Hepatic stellate cell (primary cell): ENCODE measurements at regions not wholly inside any gene's neighbourhood (a gene's known extent, or its start where the extent isn't known, plus 50 kb on each side); places are given as distances from the start of the nearest gene placed in this dataset.

Experiments used
- DNase-seq: peaks from one replicate; pipeline ENCODE4 v3.0.0; 2011; ENCODE audit warnings: low spot score

DNA sequence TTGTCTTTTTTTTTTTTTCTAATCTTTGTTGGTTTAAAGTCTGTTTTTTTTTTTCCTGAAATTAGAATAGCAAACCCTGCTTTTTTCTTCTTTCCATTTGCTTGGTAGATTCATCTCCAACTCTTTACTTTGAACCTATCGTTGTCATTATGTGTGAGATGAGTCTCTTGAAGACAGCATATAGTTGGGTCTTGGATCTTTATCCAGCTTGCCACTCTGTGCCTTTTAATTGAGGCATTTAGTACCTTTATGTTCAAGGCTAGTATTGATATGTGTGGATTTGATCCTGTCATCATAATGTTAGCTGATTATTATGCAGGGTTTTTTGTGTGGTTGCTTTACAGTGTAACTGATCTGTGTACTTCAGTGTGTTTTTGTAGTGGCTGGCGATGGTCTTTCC, 383.8 kb downstream of the MAN2A1 start:
- no peak for DNase-seq

DNA sequence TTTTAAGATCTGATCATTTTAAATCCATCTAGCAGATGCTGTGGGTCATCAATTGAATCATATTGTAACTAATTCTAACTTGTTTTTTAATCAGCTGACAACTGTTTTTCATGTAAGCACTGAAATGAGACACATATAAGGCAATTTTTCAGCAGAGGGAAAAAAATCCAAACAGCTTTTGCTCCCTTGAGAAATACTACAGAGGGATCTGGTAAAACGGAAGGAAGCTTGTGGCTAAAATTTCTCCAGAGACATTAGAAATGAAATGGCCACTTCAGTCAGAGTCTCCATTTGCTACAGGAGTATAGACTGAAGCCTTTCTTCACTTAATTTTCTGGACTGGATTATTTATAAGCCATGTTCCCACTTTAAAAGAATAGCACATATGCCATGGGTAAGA, 385.9 kb downstream of the MAN2A1 start:
- DNase-seq, result no peak

DNA sequence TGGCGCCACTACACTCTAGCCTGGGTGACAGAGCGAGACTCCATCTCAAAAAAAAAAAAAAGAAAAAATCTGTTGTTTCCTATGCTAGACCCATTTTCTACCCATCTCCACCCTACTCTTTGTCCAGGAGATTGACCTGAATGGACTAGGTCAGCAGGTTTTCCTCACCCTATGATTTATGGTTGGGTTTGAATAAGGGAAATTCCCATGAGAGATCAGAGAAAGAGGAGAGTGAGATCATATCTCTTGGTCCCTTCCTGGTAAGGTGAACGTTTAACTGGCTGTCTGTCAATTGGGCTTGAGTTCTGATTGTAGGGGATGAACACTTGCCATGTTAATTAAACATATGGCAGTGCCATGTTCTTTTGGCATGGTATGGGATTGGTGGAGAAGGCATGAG, 387.4 kb downstream of the MAN2A1 start:
- DNase-seq, result no peak

GRCh38 chr5:110082194-110082593, 392.5 kb downstream of the MAN2A1 start:
- no peak for DNase-seq

GRCh38 chr5:110082863-110083262, 393.1 kb downstream of the MAN2A1 start:
- no peak for DNase-seq

GRCh38 chr5:110085826-110086225, 396.1 kb downstream of the MAN2A1 start:
- no peak for DNase-seq

- DNase-seq, result peak; percentile 4
Measured at GRCh38 chr5:110086658-110087388, 397.1 kb downstream of the MAN2A1 start.

- no peak for DNase-seq
Measured at GRCh38 chr5:110087829-110088228, 398.1 kb downstream of the MAN2A1 start.

DNA sequence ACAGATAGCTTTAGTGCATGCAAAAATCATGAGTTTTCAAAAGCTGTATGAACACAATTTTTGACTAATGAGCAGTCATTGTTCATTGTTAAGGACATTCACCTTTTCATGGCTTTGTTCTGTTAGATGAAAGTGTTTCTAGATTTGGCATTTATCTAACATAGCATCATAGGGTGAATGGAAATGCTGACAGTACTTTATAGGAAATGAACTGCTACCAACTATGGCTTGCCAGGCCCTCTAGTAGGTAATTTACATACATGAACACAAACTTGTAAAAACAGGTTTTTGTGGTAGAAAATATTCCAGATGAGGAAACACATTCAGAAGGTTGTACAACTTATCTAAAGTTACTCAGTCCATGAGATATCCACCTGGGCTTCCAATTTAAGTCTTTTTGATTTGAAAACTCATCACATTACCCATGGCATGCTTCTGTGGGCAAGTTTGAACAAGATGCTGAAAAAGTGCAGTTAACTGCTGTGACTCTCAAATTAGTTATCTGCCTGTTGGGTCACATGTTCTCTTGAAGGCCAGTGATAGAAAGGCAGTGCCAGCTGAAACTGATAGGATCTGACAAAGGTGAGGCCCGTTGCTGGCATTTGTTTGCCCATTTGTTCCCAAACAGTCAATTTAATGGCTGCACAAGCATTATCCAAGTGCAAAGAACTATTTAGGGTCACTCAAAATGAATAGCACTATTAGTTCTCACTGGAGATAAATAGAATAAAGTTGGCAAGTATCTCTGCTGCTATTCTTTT, 399.1 kb downstream of the MAN2A1 start:
- DNase-seq, result no peak

DNA sequence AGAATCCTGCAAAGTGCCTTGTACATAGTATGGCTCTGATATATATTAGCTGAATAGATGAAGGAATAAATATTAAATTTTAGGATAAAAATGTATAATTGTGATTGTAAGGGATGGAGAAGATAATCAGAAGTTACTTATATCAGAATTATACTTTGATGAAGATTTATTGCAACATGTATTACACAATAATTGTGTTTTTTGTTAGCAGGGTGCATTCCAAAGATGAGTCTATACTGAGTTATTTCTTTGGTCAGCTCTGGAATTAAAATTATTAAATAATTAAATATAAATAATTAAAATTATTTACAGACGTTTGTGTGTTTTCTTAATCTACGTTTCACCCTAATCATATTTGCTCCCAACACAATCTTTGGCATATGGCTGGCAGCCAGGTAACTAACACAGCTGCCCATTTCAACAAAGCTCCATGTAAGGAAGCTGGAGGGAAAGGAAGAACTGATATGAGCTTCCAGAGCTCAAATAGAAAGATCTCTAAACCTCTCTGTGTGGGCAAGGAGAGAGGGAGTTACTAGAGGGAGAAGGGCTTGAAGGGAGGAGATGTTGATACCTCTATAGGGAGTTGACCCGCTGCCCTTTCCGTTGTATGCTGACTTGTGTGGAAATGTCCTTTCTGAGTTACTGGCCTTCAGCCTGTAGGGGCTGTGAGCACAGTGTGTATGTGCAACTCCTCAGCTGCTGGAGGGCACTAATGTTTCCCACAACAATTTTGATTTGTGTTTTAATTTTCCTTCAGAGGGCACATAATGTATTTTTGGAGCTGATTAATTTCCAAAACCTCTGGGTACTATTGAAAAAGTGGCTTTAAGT, 403.4 kb downstream of the MAN2A1 start:
- no peak for DNase-seq

DNA sequence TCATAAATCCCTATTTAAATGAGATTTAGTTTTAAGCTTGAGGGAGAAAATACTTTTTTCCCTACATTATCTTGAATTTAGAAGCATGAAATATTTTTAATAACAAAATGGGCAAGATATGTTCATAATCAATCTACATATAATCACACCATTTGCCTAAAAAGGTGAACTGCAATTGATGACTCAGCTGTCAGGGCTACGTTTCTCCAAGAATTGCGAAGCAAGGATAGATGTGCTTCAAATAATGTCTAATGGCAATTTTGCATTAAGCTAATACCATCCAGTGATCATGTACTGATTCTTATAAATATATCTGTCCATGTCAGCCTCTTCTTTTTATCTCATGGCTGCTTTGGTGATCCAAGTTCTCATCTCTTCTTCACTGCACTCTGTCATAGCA, 404.4 kb downstream of the MAN2A1 start:
- DNase-seq, result no peak

DNA sequence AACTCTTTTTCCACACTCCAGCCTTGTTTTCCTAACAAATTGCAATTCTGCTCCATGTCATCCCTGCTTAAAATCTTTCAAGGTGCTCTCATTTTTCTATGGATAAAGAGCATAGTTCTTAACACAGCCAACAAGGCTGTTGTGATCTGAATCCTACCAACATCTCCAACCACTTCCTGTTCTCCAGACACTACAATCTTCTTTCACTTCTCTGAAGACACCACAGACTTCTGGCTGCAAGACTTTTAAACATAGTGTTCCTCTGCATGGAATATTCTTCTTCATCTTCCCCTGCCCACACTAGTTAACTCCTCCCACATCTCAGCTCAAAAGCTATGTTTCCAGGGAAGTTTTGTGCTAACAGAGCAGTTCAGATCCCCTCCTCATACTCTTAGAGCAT, 404.8 kb downstream of the MAN2A1 start:
- DNase-seq, result no peak

- DNase-seq, result no peak
Measured at GRCh38 chr5:110096419-110096818, 406.7 kb downstream of the MAN2A1 start.

DNA sequence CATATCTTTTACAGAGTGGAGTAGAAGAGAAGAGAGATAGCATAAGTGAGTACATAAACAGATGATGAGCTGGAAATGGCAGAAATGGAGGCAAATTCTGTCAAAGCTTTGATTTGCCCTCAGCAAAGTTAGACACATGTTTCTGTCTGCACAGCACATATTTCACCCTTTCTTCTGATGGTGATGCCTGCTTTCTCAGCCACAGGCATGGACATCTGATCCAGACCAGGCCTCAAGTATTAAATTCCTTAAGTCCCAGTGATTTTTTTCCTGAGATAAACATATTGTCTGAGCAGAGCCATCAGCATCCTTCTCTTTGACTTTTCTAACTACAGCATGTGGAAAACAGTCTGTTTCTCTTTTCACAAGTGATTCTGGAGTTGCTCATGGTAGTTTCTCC, 409.8 kb downstream of the MAN2A1 start:
- DNase-seq, result no peak

DNA sequence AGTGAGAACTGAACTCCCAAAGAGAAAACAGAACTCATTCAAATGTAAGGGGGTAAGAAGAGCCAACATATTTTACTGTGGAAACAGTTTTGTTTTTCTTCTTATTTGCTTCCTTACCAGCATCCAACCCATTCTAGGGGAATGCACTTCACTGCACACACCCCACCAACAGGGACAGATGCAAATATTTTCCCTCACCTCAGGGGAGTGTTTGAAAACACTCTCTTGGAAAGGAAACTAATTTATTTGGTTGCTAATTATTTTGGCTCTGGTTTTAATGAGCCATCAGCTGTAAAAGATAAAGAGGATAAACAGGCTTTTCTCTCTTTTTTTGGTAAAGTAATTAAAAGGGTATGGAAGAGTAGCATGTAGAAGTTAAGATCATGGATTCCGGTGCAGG, 413.4 kb downstream of the MAN2A1 start:
- no peak for DNase-seq

- DNase-seq, result no peak
Measured at GRCh38 chr5:110104060-110104725, 414.5 kb downstream of the MAN2A1 start.

GRCh38 chr5:110104726-110105669, 415.3 kb downstream of the MAN2A1 start:
- no peak for DNase-seq

GRCh38 chr5:110105692-110106091, 416.0 kb downstream of the MAN2A1 start:
- DNase-seq, result no peak

DNA sequence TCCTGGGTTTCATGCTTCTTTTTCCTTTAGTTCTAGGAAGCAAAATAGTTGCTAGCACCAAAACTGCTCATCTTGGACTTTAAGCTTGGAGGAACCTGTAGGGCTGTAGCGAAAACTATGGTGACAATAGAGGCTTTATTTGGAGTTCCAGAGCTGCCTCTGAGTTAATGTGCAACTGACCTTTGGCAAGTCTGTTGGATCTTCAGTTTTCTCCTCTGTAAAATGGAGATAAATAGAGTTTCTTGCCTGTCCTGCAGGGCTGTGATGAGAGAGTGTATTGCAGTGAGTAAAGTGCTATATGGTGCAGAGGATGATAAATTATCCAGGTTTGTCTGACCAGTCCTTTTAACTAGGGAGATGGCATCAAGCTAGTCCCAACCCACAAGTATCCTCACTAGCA, 417.0 kb downstream of the MAN2A1 start:
- DNase-seq, result no peak

DNA sequence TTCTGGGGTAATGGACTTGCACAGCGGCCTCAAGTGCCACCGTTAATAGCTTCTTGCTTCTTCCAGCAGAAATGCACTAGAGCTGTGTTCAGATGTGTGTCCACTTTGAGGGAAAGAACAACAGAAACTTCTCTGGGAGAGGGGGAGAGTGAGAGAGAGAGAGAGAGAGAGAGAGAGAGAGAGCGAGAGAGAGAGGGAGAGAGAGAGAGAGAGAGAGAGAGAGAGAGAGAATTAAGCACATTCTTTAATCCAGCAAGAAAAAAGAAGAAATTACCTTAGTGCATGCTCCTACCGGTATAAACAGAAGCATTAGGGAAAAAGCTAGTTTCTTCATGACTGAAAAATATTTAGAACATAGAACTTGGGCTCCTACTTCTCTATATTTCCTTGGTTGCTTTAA, 418.8 kb downstream of the MAN2A1 start:
- DNase-seq, result no peak

DNA sequence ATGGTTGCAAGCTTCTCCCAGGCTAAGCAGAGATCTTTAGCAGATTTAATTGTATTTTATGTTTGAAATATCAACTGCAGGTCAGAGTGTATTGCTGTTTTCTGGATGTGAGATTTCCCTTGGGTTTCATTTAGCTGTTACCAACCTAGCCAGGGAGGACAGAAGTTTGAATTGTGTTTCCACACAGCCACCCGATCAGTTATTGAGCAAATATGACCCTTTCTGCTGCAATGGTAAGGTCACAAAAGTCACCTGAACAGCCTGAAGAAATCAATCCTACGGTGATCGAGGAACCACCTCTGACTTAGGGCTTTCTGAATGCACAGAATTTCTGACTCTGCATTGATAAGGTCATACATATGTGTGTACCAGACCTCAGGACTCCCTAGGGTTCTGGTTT, 419.9 kb downstream of the MAN2A1 start:
- no peak for DNase-seq
